Fibroblast of villous mesenchyme (primary cell): ENCODE measurements at regions not wholly inside any gene's neighbourhood (a gene's known extent, or its start where the extent isn't known, plus 50 kb on each side); places are given as distances from the start of the nearest gene placed in this dataset.

Source experiments
- DNase-seq: peaks from one replicate; pipeline ENCODE4 v3.0.0-alpha.2; 2010; ENCODE audit warnings: low read depth
- H3K4me3 ChIP-seq: 2 replicates; pipeline ENCODE4 v1.5.1; 2011; ENCODE audit warnings: low read depth, mild to moderate bottlenecking, low read length
- TF ChIP-seq, protein P1 (sequence below): IDR thresholded peaks from 2 replicates; pipeline ENCODE4 v1.5.1; 2012; ENCODE audit warnings: low read depth, mild to moderate bottlenecking, low read length; ENCODE audit not compliant: insufficient read depth

DNA sequence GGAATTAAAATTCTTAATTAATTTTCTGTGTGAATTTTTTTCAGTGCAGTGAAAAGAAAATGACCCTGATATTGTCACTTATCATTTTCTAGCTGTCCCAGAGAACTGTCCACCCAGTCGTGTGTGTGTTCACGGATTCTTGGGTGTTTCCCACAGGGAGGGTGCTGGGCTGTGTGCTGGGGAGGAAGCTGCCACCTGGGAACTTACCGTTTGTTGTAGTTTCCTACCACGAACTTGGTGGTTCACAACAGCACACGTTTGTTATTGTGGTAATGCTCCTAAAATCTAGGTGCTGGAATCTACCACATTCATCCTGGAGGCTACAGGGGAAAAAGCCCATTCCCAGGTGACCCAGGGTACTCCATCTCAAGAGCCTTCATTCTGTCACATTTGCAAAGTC, 276.1 kb downstream of the GLRX3 start:
- DNase-seq: no peak
- TF ChIP-seq, protein P1, sequence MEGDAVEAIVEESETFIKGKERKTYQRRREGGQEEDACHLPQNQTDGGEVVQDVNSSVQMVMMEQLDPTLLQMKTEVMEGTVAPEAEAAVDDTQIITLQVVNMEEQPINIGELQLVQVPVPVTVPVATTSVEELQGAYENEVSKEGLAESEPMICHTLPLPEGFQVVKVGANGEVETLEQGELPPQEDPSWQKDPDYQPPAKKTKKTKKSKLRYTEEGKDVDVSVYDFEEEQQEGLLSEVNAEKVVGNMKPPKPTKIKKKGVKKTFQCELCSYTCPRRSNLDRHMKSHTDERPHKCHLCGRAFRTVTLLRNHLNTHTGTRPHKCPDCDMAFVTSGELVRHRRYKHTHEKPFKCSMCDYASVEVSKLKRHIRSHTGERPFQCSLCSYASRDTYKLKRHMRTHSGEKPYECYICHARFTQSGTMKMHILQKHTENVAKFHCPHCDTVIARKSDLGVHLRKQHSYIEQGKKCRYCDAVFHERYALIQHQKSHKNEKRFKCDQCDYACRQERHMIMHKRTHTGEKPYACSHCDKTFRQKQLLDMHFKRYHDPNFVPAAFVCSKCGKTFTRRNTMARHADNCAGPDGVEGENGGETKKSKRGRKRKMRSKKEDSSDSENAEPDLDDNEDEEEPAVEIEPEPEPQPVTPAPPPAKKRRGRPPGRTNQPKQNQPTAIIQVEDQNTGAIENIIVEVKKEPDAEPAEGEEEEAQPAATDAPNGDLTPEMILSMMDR: no peak
- no peak overlapping the region for H3K4me3 ChIP-seq

DNA sequence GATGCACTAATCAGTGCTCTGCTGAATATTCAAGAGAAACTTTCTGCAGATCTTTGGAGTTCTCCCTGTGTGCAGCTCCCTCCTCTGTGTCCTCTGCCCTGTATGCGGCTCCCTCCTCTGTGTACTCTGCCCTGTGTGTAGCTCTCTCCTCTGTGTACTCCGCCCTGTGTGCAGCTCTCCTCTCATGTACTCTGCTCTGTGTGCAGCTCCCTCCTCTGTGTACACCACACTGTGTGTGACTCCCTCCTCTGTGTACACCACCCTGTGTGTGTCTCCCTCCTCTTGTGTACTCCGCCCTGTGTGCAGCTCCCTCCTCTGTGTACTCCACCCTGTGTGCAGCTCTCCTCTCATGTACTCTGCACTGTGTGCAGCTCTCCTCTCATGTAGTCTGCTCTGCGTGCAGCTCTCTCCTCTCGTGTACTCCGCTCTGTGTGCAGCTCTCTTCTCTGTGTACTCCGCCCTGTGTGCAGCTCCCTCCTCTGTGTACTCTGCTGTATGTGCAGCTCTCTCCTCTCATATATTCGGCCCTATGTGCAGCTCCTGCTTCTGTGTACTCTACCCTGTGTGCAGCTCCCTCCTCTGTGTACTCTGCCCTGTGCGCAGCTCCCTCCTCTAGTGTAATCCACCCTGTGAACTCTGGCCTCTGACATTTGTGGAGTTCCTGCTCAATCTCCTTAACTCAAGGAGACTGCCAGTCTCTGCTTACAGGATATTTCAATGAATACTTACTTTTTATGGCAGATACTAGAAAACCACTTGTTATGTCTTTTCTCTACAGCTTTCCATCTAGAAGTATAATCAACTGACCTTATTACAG, 280.4 kb downstream of the GLRX3 start:
- no peak overlapping the region for H3K4me3 ChIP-seq
- TF ChIP-seq, protein P1: no peak
- DNase-seq: no peak

DNA sequence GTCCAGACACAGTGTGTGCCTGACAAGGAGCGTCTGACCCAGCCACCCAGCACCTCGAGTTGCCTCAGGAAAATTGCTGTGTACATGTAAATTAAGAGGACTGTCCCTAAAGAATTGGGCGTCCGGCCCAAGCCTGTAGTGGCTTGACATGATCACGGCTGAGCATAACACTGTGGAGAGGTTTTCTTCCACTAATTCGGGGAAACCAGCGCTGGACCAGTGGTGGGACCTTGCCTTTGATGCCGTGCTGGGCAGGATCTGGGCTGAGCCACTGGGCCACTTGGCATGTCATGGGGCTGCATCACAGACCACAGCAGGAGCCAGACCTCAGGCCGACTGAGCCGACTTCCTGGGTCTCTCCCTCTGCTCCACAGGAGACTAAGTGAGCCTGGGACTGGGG, 282.5 kb downstream of the GLRX3 start:
- no peak overlapping the region for H3K4me3 ChIP-seq
- no peak for DNase-seq
- TF ChIP-seq, protein P1: no peak

DNA sequence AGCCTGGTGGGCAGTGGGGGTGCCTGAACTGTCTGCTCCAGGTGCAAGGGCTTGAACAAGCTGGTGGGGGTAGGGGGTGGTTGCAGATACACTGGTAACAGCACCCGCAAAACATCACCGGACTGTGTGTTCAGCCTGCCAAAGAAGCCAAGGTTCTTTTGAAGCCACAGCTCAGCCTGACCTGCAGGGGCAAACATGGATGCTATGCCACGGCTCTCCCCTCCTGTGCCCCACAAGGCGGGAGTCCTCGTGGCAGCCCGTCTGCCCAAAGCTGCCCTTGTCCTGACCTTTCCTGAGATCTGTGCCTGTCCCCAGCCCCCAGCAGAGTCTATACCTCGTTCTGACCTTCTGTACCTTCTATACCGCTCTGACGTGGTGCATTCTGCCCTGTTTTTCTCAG, 285.7 kb downstream of the GLRX3 start:
- no peak overlapping the region for H3K4me3 ChIP-seq
- DNase-seq: no peak
- TF ChIP-seq, protein P1: no peak

DNA sequence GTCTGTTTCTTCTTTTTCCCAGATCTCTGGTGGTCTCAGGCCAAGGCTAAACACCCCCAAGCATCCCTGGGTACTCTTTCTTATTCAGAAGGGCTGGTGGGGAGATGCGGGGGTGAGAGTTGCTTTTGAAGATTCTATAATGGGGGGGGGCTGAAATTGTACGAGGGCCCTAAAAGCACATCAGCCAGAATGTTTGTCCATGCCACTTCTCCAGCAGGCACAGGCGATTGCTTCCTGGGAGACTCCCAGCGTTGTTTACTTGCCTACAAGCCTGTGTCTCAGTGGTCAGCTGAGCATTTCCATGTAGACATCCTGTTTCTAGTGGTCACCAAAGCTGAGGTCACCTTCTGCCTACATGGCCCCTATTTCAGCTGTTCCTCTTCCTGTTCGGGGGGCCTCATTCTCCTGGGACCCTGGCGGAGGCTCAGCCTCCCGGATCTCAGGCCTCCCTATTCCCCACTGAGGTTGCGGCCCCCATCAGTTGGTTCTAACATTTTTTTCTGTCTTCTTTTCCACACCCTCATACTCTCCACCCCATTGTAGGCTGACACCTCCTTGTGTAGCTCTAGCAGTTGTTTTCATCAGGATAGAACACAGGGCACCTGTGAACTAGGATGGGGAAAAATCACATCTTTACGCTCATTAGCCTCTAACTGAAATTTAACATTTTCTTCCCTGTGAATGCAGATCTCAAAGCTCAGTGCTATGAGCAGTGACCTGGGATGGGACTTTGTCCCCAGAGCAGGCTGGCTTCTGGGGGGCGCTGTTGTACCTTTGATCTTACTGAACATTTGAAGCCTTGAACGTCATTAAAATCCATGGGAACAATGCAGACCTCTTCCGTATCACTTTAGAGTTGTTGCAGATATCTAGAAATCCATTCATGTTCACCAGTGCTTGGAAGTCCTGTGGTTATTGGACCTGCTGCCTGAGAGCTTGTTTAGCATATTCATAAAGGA, 286.5 kb downstream of the GLRX3 start:
- TF ChIP-seq, protein P1: no peak
- H3K4me3 ChIP-seq: no peak overlapping the region
- no peak for DNase-seq

DNA sequence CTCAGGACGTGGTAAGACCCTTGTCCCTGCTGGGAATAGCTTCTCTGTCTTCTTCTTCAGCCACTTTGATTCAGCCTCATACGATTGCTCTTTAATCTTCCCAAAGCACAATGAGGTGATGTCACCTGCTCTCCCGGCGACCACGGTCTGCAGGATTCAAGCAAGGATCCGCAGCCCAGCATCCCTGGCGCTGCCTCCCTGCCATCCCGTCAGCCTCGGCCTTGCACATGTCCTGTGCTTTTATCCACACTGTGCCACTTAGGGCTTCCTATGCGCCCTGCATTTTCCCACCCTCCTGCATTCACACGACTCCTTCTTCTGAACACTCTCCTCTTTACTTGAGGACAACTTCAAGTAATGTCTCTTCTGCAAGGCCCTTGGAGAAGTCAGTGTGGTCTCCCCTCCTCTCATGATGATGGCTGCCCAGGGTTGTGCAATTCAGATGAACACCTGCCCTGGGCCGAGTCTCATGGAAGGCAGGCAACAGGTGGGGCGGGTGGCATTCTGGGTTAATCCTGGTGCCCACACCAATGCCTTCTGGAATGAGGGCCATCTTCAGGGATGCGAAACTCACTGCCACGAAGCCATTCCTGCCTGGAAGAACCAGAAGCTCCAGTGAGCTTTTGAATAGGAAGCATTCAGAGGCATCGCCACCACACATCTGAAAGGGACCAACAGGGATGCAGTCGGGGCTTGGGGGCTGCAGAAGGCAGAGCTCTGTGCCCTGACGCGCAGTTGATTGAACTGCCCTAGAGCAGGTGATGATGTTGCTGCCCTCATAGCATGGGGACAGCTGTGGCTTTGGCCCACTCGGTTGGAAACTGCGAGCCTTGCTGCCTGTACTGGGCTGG, 287.5 kb downstream of the GLRX3 start:
- TF ChIP-seq, protein P1: no peak
- H3K4me3 ChIP-seq: no peak overlapping the region
- DNase-seq: no peak
